Testis (tissue), 2 donors: ENCODE measurements at regions not wholly inside any gene's neighbourhood (a gene's known extent, or its start where the extent isn't known, plus 50 kb on each side); places are given as distances from the start of the nearest gene placed in this dataset.

Source experiments
- DNase-seq: peaks from one replicate; pipeline ENCODE4 v3.0.0-alpha.2; 2019
- H3K27ac ChIP-seq, 2 donors: fragments of 200-600 bp; sonication (generic); one replicate each; pipeline ENCODE4 v1.5.1; 2019
- H3K27me3 ChIP-seq: fragments of 200-600 bp; sonication (generic); one replicate; pipeline ENCODE4 v1.5.1; 2019
- H3K36me3 ChIP-seq: fragments of 200-600 bp; sonication (generic); one replicate; pipeline ENCODE4 v1.5.1; 2017; ENCODE audit warnings: low read depth; ENCODE audit errors: missing control alignments
- H3K4me1 ChIP-seq: fragments of 200-600 bp; sonication (generic); one replicate; pipeline ENCODE4 v1.5.1; 2019
- H3K4me3 ChIP-seq, 2 donors: fragments of 200-600 bp; sonication (generic); one replicate each; pipeline ENCODE4 v1.5.1; 2017 to 2019
- H3K9me3 ChIP-seq: fragments of 200-600 bp; sonication (generic); one replicate; pipeline ENCODE4 v1.5.1; 2017
- POLR2A ChIP-seq: fragments of 450-650 bp; IDR thresholded peaks from one replicate; pipeline ENCODE4 v1.6.1; 2017; ENCODE audit warnings: antibody characterized with exemption, mild to moderate bottlenecking, moderate library complexity
- WGBS, 2 donors: methylation state at CpG; one replicate each; pipeline ENCODE4 v1.1.5; 2018; 5-methylcytosine and 5-hydroxymethylcytosine counted together
- intact Hi-C: fragments of 100-400 bp; cut with DNase I; formaldehyde crosslinking; loops from one replicate; pipeline ENCODE4 v1.15.1; 2023; ENCODE audit warnings: low total_unique reads
- TF ChIP-seq, protein P1 (sequence below), 3 experiments: fragments of 450-650 bp in 2 of 3; fragments of 200-600 bp in 1 of 3; sonication (generic) in 1 of 3; IDR thresholded peaks; one replicate each; pipeline ENCODE4 v1.5.1; 2016 to 2019; ENCODE audit warnings: antibody characterized with exemption in 3 of 3, mild to moderate bottlenecking in 2 of 3, moderate library complexity in 1 of 3

DNA sequence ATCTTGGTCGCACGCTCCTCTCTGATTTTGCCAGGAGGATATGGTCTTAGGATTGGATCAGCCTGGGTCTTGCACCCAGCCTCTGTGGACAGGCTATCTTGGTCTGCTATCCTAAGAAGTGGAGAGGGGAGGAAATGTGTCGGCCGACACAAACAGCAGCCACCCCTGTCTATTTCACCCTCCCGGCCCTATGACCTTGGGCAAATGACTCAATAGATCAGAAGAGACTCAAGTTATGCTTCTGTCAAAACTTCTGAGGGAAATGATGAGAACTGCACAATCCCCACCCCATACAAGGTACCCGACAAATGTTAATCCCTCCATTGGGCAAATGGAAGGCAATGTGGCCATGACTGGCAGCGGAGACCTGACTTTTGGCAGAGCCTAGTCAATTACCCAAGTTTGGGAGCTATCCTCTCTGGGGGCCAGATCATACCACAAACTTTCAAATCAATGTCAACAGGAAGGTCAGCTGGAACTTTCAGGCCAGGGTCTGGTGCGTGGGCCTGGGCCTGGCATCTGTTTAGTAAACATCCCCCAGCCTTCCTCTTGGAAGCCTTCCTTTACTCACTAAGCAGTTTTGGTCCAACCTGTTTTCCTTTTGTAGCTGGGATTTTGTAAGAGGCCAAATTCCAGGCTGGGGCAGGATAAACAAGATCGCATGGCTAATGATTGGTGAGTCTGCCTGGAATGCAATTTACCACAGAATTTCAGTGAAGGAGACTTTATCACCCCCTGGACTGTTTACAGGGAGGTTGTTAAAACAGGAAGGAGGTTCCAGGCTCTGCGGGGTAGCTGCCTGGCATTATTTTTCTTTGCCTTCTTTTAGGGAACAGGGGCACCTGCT lies 64.2 kb upstream of the CPEB4 start:
- no peak for DNase-seq
- no peaks in the 10 kb centered on the region for H3K27me3 ChIP-seq
- TF ChIP-seq, protein P1, sequence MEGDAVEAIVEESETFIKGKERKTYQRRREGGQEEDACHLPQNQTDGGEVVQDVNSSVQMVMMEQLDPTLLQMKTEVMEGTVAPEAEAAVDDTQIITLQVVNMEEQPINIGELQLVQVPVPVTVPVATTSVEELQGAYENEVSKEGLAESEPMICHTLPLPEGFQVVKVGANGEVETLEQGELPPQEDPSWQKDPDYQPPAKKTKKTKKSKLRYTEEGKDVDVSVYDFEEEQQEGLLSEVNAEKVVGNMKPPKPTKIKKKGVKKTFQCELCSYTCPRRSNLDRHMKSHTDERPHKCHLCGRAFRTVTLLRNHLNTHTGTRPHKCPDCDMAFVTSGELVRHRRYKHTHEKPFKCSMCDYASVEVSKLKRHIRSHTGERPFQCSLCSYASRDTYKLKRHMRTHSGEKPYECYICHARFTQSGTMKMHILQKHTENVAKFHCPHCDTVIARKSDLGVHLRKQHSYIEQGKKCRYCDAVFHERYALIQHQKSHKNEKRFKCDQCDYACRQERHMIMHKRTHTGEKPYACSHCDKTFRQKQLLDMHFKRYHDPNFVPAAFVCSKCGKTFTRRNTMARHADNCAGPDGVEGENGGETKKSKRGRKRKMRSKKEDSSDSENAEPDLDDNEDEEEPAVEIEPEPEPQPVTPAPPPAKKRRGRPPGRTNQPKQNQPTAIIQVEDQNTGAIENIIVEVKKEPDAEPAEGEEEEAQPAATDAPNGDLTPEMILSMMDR (IDR thresholded peaks at IDR 0.05), result no peak
- TF ChIP-seq POLR2A, result no peak
- WGBS, 2 donors, result 72 to 74% methylated on average over 10 of the region's 10 CpGs
- no peaks in the 10 kb centered on the region for H3K9me3 ChIP-seq
- intact Hi-C loops, result no loop called here
- no peaks in the 10 kb centered on the region for H3K36me3 ChIP-seq
- no peak overlapping the region for H3K4me3 ChIP-seq
- H3K27ac ChIP-seq, result no peak overlapping the region
- peaks cover 15% of the 10 kb centered on the region for H3K4me1 ChIP-seq

GRCh38 chr5:173825215-173825865 lies 62.8 kb upstream of the CPEB4 start:
- H3K4me3 ChIP-seq, result no peak overlapping the region
- no peaks in the 10 kb centered on the region for H3K27me3 ChIP-seq
- H3K9me3 ChIP-seq, result no peaks in the 10 kb centered on the region
- intact Hi-C loops, result no loop called here
- WGBS, 2 donors, result 78 to 79% methylated on average over 11 to 13 of the region's 13 CpGs
- no peak for DNase-seq
- TF ChIP-seq POLR2A, result no peak
- TF ChIP-seq, protein P1 (IDR thresholded peaks at IDR 0.05), result no peak
- peaks cover 15% of the 10 kb centered on the region for H3K4me1 ChIP-seq
- H3K27ac ChIP-seq, result no peak overlapping the region
- H3K36me3 ChIP-seq, result no peaks in the 10 kb centered on the region

DNA sequence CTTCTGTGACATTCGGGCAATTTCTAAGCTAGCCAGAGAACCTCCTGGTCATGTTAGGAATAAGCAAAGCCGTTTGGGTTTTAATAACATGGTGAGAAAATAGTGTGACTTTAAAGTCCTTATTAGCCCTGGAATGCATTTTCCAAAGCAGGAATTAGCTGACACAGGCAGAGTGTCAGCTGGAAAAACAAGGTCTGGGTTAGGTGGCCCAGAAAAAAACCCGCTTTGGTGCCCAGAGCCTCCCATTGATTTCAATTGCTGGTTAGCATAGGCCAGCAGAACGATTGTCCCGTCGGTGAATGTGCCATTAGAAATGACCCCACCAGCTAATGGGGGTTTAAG lies 62.1 kb upstream of the CPEB4 start:
- Histone ChIP-seq H3K4me3 (no peak overlapping the region), H3K9me3 (no peaks in the 10 kb centered on the region), H3K27me3 (no peaks in the 10 kb centered on the region), H3K27ac (no peak overlapping the region), H3K36me3 (no peaks in the 10 kb centered on the region), H3K4me1 (peaks cover 15% of the 10 kb centered on the region)
- 87 to 89% methylated on average over 6 of the region's 6 CpGs for WGBS, 2 donors
- no peak for DNase-seq
- TF ChIP-seq, protein P1 (IDR thresholded peaks at IDR 0.05), result no peak
- no peak for TF ChIP-seq POLR2A
- intact Hi-C loops, result no loop called here

- H3K4me1 ChIP-seq, result peaks cover 15% of the 10 kb centered on the region
Observed at GRCh38 chr5:173826428-173827350, 61.5 kb upstream of the CPEB4 start.

More at GRCh38 chr5:173826428-173827350, 61.5 kb upstream of the CPEB4 start:
- intact Hi-C loops, result no loop called here
- Histone ChIP-seq H3K36me3 (no peaks in the 10 kb centered on the region), H3K9me3 (no peaks in the 10 kb centered on the region), H3K27ac (no peak overlapping the region), H3K4me3 (no peak overlapping the region), H3K27me3 (no peaks in the 10 kb centered on the region)
- no peak for DNase-seq
- WGBS, 2 donors, result 86 to 87% methylated on average over 5 of the region's 5 CpGs
- TF ChIP-seq, protein P1 (IDR thresholded peaks at IDR 0.05), result no peak
- TF ChIP-seq POLR2A, result no peak
